Medulla oblongata (tissue), 1 donor: ENCODE measurements at regions not wholly inside any gene's neighbourhood (a gene's known extent, or its start where the extent isn't known, plus 50 kb on each side); places are given as distances from the start of the nearest gene placed in this dataset.

Experiments
- DNase-seq: peaks from one replicate; pipeline ENCODE4 v3.0.0-alpha.2; 2015; ENCODE audit errors: extremely low spot score

GRCh38 chr1:88139633-88140032 is 544.4 kb upstream of the PKN2 start:
- DNase-seq = no peak

- no peak for DNase-seq
Measured at GRCh38 chr1:88140325-88140724, 543.7 kb upstream of the PKN2 start.

GRCh38 chr1:88141499-88142074 is 542.5 kb upstream of the PKN2 start:
- DNase-seq = no peak

DNA sequence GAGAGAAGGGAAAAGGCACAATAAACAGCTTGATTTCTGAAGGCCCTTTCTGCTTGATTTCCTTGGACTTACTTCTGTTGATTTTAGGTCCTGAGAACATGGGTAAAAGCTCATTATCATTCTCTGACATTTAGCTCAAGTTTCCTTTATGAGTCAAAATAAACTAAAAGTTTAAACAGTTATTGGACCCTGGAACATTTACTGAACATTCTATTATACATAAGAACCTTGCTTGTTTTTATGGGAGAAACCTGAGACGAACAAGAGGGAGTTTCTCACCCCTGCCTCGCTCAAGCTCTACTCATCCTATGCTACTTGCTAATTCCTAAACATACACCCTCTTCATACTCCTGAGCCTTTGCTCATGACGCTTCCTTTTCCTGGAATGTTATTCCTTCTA is 538.3 kb upstream of the PKN2 start:
- no peak for DNase-seq

GRCh38 chr1:88149686-88150085 is 534.4 kb upstream of the PKN2 start:
- no peak for DNase-seq

- DNase-seq = no peak
Measured at GRCh38 chr1:88150330-88150729, 533.7 kb upstream of the PKN2 start.

GRCh38 chr1:88163187-88163586 is 520.9 kb upstream of the PKN2 start:
- DNase-seq = no peak

DNA sequence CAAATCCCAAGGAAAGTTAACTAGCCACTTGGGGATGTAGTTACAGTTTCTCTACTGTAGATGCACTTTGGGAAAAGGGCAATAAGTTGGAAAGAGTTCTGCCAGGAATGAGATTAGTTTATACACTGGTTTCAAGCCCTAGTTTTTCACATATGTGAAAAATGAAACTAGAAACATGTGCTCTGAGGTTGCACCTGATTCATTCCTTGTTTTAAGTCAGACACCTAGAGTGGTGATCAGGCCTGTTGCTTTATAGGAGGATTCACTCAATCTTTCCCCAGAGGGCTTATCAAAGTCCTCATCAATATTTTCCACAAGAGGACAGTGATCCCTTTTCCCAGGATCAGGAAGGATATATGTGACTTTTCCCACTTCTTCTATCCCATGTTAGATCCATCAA is 515.9 kb upstream of the PKN2 start:
- DNase-seq = no peak

GRCh38 chr1:88169139-88169538 is 514.9 kb upstream of the PKN2 start:
- no peak for DNase-seq

- DNase-seq = no peak
Measured at GRCh38 chr1:88169939-88170338, 514.1 kb upstream of the PKN2 start.

- no peak for DNase-seq
Measured at GRCh38 chr1:88175120-88175630, 508.9 kb upstream of the PKN2 start.

DNA sequence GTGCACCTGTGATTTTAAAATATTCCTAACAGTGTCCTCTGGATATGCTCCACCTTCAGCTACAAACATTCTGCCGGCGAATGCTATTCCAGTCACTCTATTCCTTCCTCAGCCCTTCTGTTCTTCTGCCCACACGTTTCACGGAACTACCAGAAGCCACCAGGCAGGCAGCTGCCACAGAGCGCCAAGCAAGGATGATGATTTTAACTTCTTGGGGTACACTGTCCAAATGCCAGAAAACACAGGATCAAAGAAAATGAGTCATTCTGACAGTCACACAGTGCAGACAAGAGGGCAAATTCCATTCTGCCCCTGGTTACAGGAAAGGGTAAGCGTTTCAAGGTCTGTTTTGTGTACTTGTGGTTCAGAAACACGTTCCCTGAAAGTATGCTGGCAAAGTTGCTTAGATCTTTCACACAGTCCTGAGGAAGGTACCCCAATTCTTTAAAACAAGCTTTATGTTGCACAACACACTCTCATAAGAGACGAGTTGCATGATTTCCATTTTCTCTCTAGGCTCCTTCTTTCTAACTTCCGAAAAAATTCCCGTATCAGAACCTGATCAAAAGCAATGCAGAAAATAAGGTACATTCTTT is 508.3 kb upstream of the PKN2 start:
- no peak for DNase-seq

DNA sequence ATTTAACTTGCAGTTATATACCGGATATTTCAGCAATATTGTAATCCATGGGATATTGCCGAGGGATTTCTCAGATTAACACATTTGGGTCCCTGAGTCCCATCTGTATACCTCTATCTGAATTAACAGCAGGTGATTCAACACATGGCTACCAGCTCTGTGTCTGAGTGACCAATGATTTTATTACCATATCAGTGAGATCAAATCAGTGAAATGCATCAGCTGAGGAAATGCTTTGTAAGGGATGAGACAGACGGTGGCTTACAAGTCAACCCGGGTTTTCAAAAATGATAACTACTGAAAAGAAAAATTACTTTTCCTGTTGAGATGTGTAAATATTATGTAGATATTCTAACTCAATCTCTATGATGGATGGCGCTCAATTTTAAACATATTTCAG is 504.1 kb upstream of the PKN2 start:
- DNase-seq = no peak

DNA sequence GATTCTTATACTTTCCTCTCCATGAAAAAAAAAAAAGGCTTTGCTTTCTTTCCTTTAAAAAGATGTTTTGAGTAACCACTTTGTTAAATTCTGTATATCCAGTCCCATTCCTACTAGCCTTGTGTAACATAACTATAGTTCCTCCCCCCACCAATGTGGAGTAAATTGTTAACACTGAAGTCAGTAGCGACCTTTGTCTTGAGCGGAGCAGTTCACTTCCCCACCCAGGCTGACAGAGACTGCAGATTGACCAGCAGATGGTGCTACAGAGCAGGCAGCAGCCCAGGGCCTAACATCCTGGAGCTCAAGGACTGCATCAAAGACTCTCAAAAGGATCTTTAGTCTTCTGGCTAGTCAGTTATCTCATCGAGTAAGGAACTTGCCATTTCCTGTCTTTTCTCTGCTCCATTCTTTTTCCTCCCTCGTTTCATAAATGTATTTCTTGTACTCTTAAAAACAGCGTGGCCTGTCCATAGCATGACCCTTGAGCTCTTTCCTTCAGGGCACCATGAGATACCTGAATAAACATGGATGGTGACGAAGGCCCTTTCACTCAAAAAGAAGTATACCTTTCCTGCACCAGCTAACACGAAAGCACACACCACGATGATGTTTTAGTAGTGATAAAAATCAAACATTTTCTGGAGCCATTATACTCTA is 503.5 kb upstream of the PKN2 start:
- peak; percentile 90 for DNase-seq

GRCh38 chr1:88186911-88187310 is 497.2 kb upstream of the PKN2 start:
- DNase-seq = no peak

DNA sequence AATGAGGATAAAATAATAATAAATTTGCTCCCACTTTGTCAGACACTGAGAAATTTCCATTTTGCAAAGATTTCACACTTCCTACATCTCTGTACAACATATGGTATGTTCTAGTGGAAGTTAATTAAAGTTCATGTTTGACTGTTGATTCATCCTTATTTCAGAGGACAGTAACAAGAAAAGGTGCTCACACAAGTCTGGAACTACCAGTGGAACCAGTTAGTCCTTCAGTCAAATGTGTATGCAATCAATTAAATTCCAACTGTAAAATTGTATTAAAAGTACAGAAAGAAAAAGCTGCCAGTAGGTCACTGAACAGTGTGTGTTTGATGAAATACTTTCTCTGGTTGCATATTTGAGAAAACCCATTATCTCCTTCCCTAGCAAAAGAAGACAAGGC is 496.0 kb upstream of the PKN2 start:
- no peak for DNase-seq

DNA sequence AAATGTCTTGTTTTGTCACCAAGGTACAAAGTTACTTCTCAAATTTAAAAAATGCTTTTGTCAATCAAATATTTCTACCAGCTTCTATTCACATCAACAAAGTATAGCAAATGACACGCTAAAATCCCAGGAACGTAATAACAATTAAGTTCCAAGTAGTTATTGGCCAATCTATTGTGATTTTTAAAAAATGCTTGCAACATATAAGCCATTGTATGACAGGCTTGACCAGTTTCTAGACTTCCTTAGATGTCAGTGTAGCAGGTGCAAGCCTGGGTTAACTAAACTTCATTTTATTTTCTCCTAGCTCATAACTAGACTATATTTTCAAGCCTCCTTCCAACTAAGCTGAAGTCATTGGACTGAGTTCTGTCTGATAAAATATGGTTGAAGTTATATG is 494.5 kb upstream of the PKN2 start:
- no peak for DNase-seq

- peak; percentile 8 for DNase-seq
Measured at GRCh38 chr1:88191917-88192316, 492.2 kb upstream of the PKN2 start.

- no peak for DNase-seq
Measured at GRCh38 chr1:88194542-88194941, 489.5 kb upstream of the PKN2 start.

- no peak for DNase-seq
Measured at GRCh38 chr1:88200545-88200944, 483.5 kb upstream of the PKN2 start.

- DNase-seq = no peak
Measured at GRCh38 chr1:88204111-88204510, 480.0 kb upstream of the PKN2 start.

DNA sequence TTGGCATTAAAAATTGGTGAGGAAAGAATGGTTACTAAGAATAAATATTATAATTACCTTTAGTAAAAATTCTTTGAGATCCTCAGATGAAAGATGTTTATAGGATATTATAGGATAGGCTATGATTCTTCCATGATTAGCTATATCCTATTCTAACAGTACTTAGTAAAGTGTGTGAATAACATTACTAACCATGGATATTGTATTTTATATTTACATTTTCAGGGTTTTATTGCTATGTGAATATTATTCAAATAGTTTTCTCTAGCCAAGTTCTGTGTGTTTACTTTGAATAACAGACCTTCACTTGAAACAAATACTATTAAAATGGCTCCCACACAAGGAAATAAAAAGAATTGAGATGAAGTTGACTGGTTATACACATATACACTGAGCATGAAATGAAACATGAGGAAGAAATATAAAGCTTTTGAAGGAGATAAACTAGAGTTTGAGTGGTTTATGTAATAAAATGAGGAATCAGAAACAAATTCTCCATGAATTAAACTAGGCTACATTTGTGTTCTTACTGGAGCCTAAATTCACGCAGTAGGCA is 479.4 kb upstream of the PKN2 start:
- no peak for DNase-seq

DNA sequence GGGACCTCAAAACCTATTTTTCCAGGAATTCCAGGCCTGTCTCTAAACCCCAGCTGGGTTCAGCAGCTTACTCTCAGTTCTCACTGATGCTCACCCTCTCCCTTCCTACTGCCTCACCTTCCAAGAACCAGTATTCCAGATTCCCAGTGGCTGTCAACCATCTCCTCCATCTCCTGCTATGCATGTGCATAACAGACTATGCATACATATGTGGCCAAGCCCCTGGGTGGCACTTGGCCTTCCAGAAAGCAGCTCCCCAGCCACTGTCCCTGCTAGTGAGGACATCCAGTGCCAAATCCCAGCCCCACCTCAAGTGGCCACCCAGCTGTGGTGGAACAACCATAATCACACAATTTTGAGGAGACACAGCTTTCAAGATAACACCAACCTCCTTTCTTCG is 475.7 kb upstream of the PKN2 start:
- no peak for DNase-seq
